BLaER1 treated with 17β-estradiol and CSF1 and Interleukin-3, amounts not matched to agents 10 nM and 100 nM (cell line): ENCODE measurements at regions not wholly inside any gene's neighbourhood (a gene's known extent, or its start where the extent isn't known, plus 50 kb on each side); places are given as distances from the start of the nearest gene placed in this dataset.

ENCODE experiments used
- H3K27ac ChIP-seq, 11 experiments: shearing (Covaris generic); formaldehyde crosslinking; 2 replicates each; pipeline ENCODE4 v1.8.1; 2022
- H3K27me3 ChIP-seq, 11 experiments: shearing (Covaris generic); formaldehyde crosslinking; 2 replicates each; pipeline ENCODE4 v1.8.1; 2022
- H3K36me3 ChIP-seq, 11 experiments: shearing (Covaris generic); formaldehyde crosslinking; 2 replicates each; pipeline ENCODE4 v1.8.1; 2022
- H3K4me1 ChIP-seq, 10 experiments: shearing (Covaris generic); formaldehyde crosslinking; 2 replicates each; pipeline ENCODE4 v1.8.1; 2022
- H3K4me2 ChIP-seq, 11 experiments: shearing (Covaris generic); formaldehyde crosslinking; 2 replicates each; pipeline ENCODE4 v1.8.1; 2022
- H3K4me3 ChIP-seq, 10 experiments: shearing (Covaris generic); formaldehyde crosslinking; 2 replicates each; pipeline ENCODE4 v1.8.1; 2022
- H3K9ac ChIP-seq, 11 experiments: shearing (Covaris generic); formaldehyde crosslinking; 2 replicates each; pipeline ENCODE4 v1.8.1; 2022
- H3K9me3 ChIP-seq, 11 experiments: shearing (Covaris generic); formaldehyde crosslinking; replicated peaks in 1 of 11; 2 replicates each; pipeline ENCODE4 v1.8.1; 2022
- H4K20me1 ChIP-seq, 11 experiments: shearing (Covaris generic); formaldehyde crosslinking; 2 replicates each; pipeline ENCODE4 v1.8.1; 2022
- Cebpa-rat ChIP-seq, 11 experiments: shearing (Covaris generic); IDR thresholded peaks; 2 replicates each; pipeline ENCODE4 v1.8.1; 2022

DNA sequence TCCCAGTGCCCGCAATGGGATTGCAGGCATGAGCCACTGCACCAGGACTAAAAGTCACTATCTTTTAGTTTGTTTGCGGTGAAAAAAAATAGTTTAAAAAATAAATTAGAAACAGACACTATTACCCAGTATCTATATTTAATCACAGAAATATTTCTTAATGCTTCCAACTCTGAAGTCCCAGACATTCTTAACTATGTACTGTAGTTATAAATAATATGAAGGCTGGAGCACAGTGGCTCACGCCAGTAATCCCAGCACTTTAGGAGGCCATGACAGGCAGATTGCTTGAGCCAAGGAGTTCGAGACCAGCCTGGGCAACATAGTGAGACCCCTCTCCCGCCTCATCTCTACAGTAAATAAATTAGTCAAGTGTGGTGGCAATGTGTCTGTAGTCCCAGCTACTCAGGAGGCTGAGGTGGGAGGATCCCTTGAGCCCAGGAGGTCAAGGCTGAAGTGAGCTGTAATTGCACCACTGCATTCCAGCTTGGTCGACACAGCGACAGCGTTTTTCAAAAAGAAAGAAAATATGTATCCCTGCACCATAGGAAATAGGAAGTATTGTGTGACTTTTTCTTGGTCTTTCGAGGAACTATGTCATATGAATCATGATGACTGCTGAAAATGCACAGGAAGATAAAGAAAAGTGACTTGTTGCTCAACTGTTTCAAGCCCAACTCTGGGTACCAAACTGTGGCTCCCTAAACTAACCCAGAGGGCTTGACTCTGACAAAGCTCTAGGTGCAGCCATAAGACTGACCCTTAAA lies 74.9 kb upstream of the STEAP1B start:
- Histone ChIP-seq H3K27me3 (no peaks in the 10 kb centered on the region; a peak in 1 of 22 replicates), H3K9ac (peak overlapping the region in 4 of 11 experiments; percentile 33 to 54 (median 38); a peak in 7 of 22 replicates), H3K27ac (peak overlapping the region in 10 of 11 experiments; percentile 31 to 96 (median 83); a peak in 19 of 22 replicates), H3K4me1 (peaks cover 43 to 99% (median 79%) of the 10 kb centered on the region in 10 experiments), H3K9me3 (peaks cover 0 to 79% (median 14%) of the 10 kb centered on the region in 11 experiments; a peak in 15 of 22 replicates), H3K36me3 (peaks cover 0 to 48% (median 0%) of the 10 kb centered on the region in 11 experiments; a peak in 6 of 22 replicates), H3K4me3 (peak overlapping the region in 1 of 10 experiments; percentile 8; a peak in 2 of 20 replicates), H4K20me1 (no peaks in the 10 kb centered on the region), H3K4me2 (peak overlapping the region in 8 of 11 experiments; percentile 25 to 95 (median 68); a peak in 15 of 22 replicates)
- peak in 3 of 11 experiments; percentile 19 to 47 (median 40); a peak in 3 of 22 replicates for TF ChIP-seq Cebpa-rat (IDR thresholded peaks at IDR 0.05)

DNA sequence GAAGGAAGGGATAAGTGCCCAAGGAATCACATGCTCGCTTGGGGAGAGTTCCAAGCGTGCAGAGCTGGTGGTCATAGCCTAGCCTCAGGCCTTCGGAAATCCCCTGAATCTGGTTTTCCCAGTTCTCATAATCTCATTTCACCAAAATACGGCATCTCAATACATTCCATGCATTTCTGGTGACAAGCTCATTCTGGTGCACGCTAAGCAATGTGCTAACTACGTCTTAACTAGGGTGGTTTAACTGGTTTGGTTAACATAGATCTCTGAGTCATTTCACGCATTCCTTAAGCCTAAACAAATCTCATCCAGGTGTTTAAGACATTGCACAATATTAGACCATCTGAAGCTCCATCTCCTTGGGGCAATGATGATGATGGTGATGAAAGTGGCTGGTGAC lies 72.9 kb upstream of the STEAP1B start:
- H3K27ac ChIP-seq, result no peak overlapping the region
- peaks cover 0 to 61% (median 7%) of the 10 kb centered on the region in 11 experiments; a peak in 10 of 22 replicates for H3K9me3 ChIP-seq
- H4K20me1 ChIP-seq, result no peaks in the 10 kb centered on the region
- H3K27me3 ChIP-seq, result no peaks in the 10 kb centered on the region
- TF ChIP-seq Cebpa-rat (IDR thresholded peaks at IDR 0.05), result peak in 3 of 11 experiments; percentile 16 to 54 (median 32); a peak in 3 of 22 replicates
- peaks cover 0 to 59% (median 0%) of the 10 kb centered on the region in 11 experiments; a peak in 6 of 22 replicates for H3K36me3 ChIP-seq
- peaks cover 32 to 99% (median 68%) of the 10 kb centered on the region in 10 experiments for H3K4me1 ChIP-seq
- H3K4me2 ChIP-seq, result peak overlapping the region in 4 of 11 experiments; percentile 79 to 99 (median 94); a peak in 6 of 22 replicates
- no peak overlapping the region for H3K9ac ChIP-seq
- no peak overlapping the region for H3K4me3 ChIP-seq

DNA sequence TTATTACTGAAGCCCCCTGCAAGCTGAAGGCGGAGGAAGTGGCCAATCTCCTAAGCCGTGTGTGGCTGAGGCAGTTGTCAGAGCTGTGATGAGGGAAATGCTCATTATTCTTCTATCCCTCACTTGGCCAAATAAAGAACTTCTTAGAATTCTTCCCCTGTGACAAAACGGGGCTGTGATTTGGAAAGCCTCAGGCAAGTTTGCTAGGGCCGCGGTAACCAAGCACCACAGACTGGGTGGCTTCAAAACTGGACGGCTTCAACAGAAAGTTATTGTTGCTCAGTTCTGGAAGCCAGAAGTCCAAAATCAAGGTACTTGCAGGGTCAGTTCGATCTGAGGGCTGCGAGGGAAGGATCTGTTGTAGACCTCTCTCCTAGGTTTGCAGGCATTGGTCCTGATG lies 72.3 kb upstream of the STEAP1B start:
- H3K9me3 ChIP-seq, result peaks cover 0 to 55% (median 7%) of the 10 kb centered on the region in 11 experiments; a peak in 10 of 22 replicates
- no peaks in the 10 kb centered on the region for H4K20me1 ChIP-seq
- peaks cover 25 to 99% (median 61%) of the 10 kb centered on the region in 10 experiments for H3K4me1 ChIP-seq
- H3K4me2 ChIP-seq, result peak overlapping the region in 9 of 11 experiments; percentile 34 to 99 (median 79); a peak in 12 of 22 replicates
- H3K36me3 ChIP-seq, result peaks cover 0 to 65% (median 0%) of the 10 kb centered on the region in 11 experiments; a peak in 6 of 22 replicates
- H3K27me3 ChIP-seq, result no peaks in the 10 kb centered on the region
- H3K9ac ChIP-seq, result no peak overlapping the region
- no peak overlapping the region for H3K4me3 ChIP-seq
- no peak for TF ChIP-seq Cebpa-rat (IDR thresholded peaks at IDR 0.05)
- H3K27ac ChIP-seq, result 0 out of 22 replicates have a peak overlapping the region, but pooled peaks of 2 of the 11 experiments have one; percentile 7 to 16

DNA sequence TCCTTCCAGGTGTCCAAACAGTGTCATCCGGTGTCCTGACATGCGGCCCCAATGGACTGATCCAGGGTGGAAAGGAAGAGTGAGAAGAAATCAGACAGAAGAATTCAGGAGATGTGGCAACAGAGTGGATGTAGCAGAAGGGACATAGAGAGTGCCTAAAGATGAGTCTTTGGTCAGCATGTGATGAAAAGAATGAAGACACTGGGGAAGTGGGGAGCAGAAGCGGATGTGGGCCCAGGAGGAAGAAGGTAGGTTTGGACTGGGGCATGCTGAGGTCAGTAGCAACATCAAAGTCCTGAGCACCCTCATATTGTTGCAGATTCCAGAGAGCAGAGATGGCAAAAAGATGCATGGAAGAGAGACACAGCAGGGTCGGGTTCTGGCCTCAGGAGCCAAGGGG lies 71.8 kb upstream of the STEAP1B start:
- H3K36me3 ChIP-seq, result peaks cover 0 to 66% (median 0%) of the 10 kb centered on the region in 11 experiments; a peak in 6 of 22 replicates
- TF ChIP-seq Cebpa-rat (IDR thresholded peaks at IDR 0.05), result no peak
- H3K27me3 ChIP-seq, result no peaks in the 10 kb centered on the region
- peaks cover 0 to 50% (median 7%) of the 10 kb centered on the region in 11 experiments; a peak in 10 of 22 replicates for H3K9me3 ChIP-seq
- peaks cover 20 to 99% (median 57%) of the 10 kb centered on the region in 10 experiments for H3K4me1 ChIP-seq
- H3K4me3 ChIP-seq, result no peak overlapping the region
- H4K20me1 ChIP-seq, result no peaks in the 10 kb centered on the region
- 0 out of 22 replicates have a peak overlapping the region, but pooled peaks of 2 of the 11 experiments have one; percentile 7 to 16 for H3K27ac ChIP-seq
- peak overlapping the region in 10 of 11 experiments; percentile 5 to 99 (median 79); a peak in 17 of 22 replicates for H3K4me2 ChIP-seq
- H3K9ac ChIP-seq, result no peak overlapping the region

DNA sequence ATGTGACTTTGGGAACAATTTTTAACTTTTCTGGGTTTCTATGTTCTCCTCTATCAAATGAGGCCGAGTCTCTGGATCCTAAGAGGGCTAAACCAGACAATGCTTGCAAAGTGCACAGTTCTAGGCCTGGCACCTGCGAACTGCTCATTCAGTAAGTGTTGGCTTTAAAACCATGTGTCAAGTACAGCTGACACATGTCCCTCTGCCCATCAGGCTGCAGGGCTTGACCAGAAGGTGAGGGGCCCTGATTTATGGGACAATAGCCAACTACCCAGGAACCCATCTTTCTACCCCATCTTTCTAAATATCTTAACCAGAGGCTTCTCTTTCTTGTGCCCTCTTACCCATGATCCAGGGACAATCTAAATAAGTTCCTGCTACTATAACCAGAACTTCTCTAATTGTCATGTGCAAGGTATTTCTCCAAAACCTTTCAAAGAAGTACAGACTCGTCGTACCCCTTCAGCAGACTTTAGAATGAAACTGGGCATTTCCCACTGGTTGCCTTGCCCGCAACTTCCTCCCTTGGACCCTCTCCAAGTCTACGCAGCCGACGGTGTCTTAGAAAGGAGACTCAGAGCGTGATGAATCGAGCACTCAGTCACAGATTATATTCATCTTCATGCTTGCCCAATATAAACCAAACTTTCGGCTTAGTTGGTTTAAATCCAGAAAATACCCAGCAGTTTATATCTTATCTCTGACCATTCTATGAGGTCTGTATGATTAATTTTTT lies 69.8 kb upstream of the STEAP1B start:
- TF ChIP-seq Cebpa-rat (IDR thresholded peaks at IDR 0.05), result 0 out of 22 replicates have a peak, but pooled peaks of 1 of the 11 experiments have one; percentile 17
- Histone ChIP-seq H3K4me3 (no peak overlapping the region), H3K4me2 (peak overlapping the region; percentile 53 to 99 (median 79)), H3K9ac (peak overlapping the region in 4 of 11 experiments; percentile 11 to 61 (median 55); a peak in 6 of 22 replicates), H4K20me1 (no peaks in the 10 kb centered on the region), H3K27ac (peak overlapping the region in 8 of 11 experiments; percentile 8 to 70 (median 24); a peak in 12 of 22 replicates), H3K27me3 (no peaks in the 10 kb centered on the region), H3K36me3 (peaks cover 0 to 60% (median 0%) of the 10 kb centered on the region in 11 experiments; a peak in 5 of 22 replicates), H3K4me1 (peaks cover 31 to 99% (median 58%) of the 10 kb centered on the region in 10 experiments), H3K9me3 (peaks cover 0 to 30% (median 0%) of the 10 kb centered on the region in 11 experiments; a peak in 6 of 22 replicates)

DNA sequence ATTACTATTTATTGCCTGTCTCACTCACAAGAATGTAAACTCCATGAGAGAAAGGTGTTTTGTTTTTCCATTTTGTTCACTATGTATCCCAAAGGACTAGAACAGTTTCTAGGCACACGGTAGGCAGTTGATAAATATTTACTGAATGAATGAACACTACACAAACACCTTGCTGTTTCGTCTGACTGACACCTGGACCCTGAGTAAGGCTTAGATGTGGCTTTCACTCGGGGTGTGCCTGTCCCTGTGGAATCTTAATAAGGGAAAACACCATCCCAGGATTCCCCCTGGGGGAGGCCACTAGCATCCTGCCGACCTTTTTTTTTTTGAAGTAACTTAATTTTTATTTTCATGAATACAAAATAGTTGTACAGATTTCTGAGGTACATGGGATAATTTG lies 66.6 kb upstream of the STEAP1B start:
- peak overlapping the region in 4 of 11 experiments; percentile 74 to 87 (median 82); a peak in 6 of 22 replicates for H3K27ac ChIP-seq

DNA sequence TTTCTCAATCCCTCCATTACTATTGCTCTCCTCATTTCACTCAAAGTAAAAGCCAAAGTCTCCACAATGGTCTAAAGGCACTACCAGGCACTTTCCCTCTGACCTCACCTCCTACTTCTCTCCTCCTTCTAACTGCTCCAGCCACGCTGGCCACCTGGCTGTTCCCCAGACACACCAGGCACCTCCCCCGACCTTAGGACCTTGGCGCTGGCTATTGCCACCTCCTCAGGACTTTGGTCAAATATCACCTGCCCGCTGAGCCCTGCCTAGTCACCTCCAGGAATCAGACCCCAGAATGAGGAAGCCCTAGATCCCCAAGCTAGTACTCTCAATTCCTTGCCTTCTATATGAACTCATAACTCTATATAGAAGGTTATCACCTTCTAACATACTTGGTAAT lies 66.2 kb upstream of the STEAP1B start:
- no peak for TF ChIP-seq Cebpa-rat (IDR thresholded peaks at IDR 0.05)
- Histone ChIP-seq H3K9me3 (no peaks in the 10 kb centered on the region), H3K27ac (peak overlapping the region in 7 of 11 experiments; percentile 38 to 87 (median 74); a peak in 11 of 22 replicates), H3K36me3 (peaks cover 0 to 35% (median 0%) of the 10 kb centered on the region in 11 experiments; a peak in 3 of 22 replicates), H3K4me2 (peak overlapping the region; percentile 76 to 99 (median 94)), H4K20me1 (no peaks in the 10 kb centered on the region), H3K27me3 (peaks cover 0 to 11% (median 0%) of the 10 kb centered on the region in 11 experiments; a peak in 2 of 22 replicates), H3K9ac (peak overlapping the region in 6 of 11 experiments; percentile 25 to 87 (median 70); a peak in 10 of 22 replicates), H3K4me3 (peak overlapping the region in 4 of 10 experiments; percentile 36 to 58 (median 53); a peak in 5 of 20 replicates), H3K4me1 (peaks cover 66 to 99% (median 80%) of the 10 kb centered on the region in 10 experiments)

More for the DNA sequence above, 66.6 kb upstream of the STEAP1B start:
- H3K27me3 ChIP-seq, result peaks cover 0 to 11% (median 0%) of the 10 kb centered on the region in 11 experiments; a peak in 2 of 22 replicates
- peak overlapping the region in 2 of 11 experiments; percentile 51 to 85; a peak in 3 of 22 replicates for H3K9ac ChIP-seq
- H3K9me3 ChIP-seq, result peaks cover 0 to 1% (median 0%) of the 10 kb centered on the region in 11 experiments; a peak in 1 of 22 replicates
- H3K4me3 ChIP-seq, result peak overlapping the region in 2 of 10 experiments; percentile 36 to 58; a peak in 2 of 20 replicates
- H3K4me2 ChIP-seq, result peak overlapping the region; percentile 76 to 99 (median 94); a peak in 17 of 22 replicates
- no peaks in the 10 kb centered on the region for H4K20me1 ChIP-seq
- H3K36me3 ChIP-seq, result peaks cover 0 to 39% (median 0%) of the 10 kb centered on the region in 11 experiments; a peak in 4 of 22 replicates
- TF ChIP-seq Cebpa-rat (IDR thresholded peaks at IDR 0.05), result no peak
- peaks cover 62 to 99% (median 80%) of the 10 kb centered on the region in 10 experiments for H3K4me1 ChIP-seq
